ENCODE measurements at regions not wholly inside any gene's neighbourhood (a gene's known extent, or its start where the extent isn't known, plus 50 kb on each side); places are given as distances from the start of the nearest gene placed in this dataset.

- no peak for TF ChIP-seq POLR2A (IDR thresholded peaks at IDR 0.05)
- TF ChIP-seq CTCF (IDR thresholded peaks at IDR 0.05) = no peak
Measured at GRCh38 chr3:44019736-44020135, 221.9 kb upstream of the TOPAZ1 start.
